Activated T-cell treated with anti-CD3 and anti-CD28 coated beads, Interleukin-2, amount 50 U/mL, for 48 hours (primary cell): ENCODE measurements at regions not wholly inside any gene's neighbourhood (a gene's known extent, or its start where the extent isn't known, plus 50 kb on each side); places are given as distances from the start of the nearest gene placed in this dataset.

Experiments used
- DNase-seq, 2 experiments: peaks; one replicate each; pipeline ENCODE4 v3.0.0-alpha.2; 2020

DNA sequence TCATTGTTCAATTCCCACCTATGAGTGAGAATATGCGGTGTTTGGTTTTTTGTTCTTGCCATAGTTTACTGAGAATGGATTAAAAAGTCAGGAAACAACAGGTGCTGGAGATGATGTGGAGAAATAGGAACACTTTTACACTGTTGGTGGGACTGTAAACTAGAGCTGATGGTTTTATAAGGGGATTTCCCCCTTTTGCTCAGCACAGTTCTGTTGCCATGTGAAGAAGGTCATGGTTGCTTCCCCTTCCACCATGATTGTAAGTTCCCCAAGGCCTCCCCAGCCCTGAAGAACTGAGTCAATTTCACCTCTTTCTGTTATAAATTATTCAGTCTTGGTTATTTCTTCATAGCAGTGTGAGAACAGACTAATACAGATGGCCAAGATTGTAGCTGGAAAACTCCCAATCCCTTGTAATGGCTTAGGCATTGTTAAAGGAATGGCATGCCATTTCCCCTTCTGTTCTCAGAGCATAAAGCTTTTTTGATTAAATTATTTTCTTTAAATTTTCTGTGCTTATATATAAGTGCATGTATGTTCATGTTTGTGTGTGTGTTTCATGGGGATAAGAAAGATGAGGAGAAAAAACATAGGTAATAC, 144.8 kb downstream of the BACH1 start:
- DNase-seq, result no peak

DNA sequence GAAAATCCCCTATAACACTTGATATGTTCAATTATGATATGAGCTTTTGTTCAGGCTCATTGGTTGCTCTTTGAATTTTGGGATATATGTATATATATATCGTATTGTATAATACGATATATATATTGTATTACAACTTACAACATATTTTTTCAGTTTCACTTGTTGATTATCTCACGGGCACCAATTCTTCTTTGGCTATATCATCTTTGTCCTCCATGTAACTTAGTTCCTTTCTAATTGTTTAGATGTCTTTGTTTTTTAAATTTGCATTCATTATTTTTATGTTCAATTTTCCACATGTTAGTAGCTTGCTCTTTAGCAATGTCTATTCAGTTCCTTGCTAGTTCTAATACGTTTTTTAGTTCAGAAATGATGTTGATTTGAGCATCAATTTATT, 150.0 kb downstream of the BACH1 start:
- DNase-seq, result no peak

DNA sequence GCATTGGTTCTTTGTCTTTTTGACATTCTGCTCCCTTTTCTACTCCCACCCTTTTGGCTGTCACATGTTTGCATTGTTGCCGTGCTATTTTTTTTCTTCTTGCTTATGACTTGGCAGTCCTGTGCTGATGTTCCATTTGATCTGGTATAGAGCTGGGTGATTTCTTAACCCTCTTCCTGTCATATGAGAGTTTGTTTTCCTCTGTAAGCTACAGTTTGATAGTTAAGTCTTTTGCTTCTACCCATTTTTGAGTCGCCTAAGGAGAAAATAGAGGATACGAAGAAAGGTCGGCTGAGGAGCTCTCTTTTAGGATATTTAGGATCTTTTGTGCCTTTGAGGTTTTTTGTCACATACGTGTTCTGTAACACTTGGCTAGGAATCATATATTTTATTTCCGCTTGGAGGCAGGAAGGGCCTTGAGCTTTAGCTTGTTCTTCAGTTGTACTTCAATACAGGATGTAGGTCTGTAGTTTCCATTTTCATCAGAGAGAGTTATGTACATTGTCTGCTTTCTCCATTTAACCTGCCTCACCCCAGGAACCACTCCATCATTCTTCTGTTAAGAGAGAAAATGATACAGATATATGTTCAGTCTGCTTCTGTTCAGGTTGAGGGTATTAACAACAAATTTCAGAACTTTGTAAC, 150.7 kb downstream of the BACH1 start:
- no peak for DNase-seq

DNA sequence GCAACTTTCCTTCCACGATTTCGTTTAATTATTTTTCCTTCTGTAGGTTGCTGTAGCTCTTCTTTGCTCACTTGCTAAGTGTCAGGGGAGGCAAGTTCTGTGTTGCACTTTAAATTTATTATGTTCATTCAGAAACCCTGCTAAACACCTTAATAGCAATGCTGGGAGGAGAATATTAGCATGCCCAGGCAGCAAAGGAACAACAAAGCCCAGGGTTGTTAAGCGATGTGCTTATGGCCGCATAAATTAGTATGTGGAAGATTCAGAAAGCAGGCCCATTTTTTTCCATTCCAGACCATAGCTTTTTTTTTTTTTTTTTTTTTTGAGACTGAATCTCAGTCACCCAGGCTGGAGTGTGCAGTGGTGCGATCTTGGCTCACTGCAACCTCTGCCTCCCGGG, 151.3 kb downstream of the BACH1 start:
- DNase-seq, result no peak

GRCh38 chr21:29453511-29453910, 154.8 kb downstream of the BACH1 start:
- DNase-seq, result no peak

GRCh38 chr21:29454179-29454578, 155.5 kb downstream of the BACH1 start:
- no peak for DNase-seq

DNA sequence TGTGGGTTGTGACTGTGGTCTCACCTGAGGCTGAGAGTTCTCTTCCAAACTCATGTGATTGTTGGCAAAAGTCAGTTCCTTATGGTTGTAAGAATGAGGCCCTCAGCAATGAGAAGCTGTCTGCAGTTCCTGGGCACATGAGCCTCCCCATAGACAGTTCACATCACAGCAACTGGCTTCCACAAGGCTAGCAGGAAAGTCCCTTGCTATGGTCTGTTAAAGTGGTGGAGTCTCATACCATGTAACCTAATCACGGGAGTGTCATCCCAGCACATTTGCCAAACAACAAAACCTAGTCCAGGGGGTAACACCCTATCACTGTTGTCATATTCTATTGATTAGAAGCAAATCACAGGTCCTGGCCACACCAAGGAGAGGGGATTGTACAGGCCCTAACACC, 163.8 kb downstream of the BACH1 start:
- no peak for DNase-seq

DNA sequence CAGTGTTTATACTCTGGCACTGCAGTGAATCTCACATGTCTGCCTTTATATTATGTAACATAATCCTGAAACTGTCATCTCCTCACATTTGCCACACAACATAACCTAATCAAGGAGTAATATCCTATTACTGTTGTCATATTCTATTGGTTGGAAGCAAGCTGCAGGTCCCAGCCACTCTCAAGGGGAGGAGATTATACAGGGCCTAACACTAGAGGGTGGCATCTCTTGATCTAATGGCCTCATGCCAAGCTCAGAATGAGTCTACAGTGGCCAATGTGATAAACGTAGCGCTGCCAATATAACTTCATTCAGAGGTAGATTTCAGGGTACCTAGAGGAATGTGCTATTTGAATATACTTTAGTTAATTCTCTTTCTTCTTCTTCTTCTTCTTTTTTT, 166.8 kb downstream of the BACH1 start:
- no peak for DNase-seq

DNA sequence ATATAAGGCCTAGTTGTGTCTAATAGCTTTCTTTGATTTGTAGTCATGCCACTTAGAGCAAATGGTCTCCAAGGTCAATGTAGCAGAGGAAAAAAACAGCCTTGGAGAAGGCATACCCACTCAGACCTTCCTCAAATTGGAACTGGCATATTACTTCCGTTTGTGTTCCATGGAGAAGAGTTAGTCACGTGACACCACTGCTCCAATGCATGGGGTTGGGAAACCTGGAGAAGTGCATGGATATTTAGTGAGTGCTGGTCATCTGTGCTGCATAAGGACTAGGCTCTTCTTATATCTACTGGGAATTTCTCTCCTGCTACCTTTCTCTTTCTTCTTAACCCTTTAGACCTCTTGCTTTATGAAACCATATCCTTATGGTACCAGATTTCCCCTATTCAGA, 167.8 kb downstream of the BACH1 start:
- no peak for DNase-seq

DNA sequence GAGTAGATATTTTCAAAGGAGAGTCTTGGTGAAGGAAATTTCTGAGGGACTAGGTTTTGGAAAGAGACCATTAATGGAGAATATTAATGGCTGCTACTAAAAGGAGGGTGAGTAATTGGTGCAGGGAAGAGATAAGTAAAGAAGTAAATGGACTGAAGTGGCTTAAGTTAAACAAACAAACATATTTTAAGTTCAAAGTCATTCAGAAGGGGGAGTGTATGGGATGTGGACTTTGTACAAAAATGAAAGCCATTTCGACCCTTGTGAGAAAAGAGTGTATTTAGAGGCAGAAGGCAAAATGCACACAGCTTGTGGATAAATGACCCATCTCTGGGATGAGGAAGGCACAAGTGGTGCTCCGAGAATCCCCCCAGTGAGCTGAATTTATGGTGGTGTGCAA, 171.7 kb downstream of the BACH1 start:
- DNase-seq, result no peak

- no peak for DNase-seq
Observed at GRCh38 chr21:29473808-29474207, 175.1 kb downstream of the BACH1 start.

DNA sequence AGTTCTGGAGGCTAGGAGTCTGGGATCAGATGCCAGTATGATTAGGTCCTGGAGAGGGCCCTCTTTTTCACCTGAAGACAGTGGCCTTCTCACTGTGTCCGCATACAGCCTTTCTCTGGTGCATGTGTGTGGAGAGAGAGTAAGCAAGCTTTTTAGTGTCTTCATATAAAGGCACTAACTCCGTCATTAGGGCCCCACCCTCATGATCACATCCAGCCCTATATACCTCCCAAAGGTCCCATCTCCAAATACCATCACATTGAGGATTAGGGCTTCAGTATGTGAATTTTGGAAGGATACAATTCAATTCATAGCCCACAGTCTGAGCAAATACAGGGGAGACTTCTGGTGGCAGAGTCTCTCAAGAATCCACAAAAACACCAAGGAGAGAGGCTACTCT, 176.6 kb downstream of the BACH1 start:
- no peak for DNase-seq

DNA sequence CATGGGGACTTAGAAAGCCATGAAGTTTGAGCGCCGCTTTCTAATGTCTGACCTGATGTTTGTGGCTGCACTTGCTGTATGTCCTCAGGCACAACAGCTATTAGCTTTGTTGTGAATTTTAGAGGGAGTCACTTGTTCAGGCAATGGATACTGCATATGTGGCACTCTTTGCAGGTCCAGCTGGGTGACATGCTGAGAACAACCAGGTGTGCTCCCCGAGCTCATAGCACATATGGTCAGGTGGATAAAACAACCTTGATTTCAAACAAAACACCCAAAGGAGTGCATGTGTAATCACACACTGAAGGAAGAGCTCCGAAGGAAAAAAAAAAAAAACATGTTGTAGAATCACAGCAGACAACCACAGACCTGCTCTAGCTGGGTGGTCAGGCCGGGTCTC, 178.6 kb downstream of the BACH1 start:
- no peak for DNase-seq

DNA sequence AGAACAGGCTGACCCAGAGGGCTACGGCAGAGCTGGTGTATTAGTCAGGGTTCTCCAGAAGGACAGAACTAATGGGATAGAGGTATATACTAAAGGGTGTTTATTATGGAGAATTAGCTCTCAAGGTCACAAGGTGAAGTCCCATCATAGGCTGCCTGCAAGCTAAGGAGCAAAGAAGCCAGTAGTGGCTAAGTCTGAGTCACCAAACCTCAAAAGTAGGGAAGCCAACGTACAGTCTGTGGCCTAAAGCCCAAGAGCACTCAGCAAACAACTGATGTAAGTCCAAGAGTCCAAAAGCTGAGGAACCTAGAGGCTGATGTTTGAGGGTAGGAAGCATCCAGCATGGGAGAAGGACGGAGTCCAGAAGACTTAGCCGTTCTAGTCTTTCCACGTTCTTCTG, 179.2 kb downstream of the BACH1 start:
- no peak for DNase-seq

- no peak for DNase-seq
Observed at GRCh38 chr21:29481081-29481480, 182.4 kb downstream of the BACH1 start.

- DNase-seq, result no peak
Observed at GRCh38 chr21:29481641-29482040, 182.9 kb downstream of the BACH1 start.

GRCh38 chr21:29486306-29486807, 187.6 kb downstream of the BACH1 start:
- DNase-seq, result no peak
